ENCODE measurements at regions not wholly inside any gene's neighbourhood (a gene's known extent, or its start where the extent isn't known, plus 50 kb on each side); places are given as distances from the start of the nearest gene placed in this dataset.

- Mint-ChIP-seq H3K4me3 (no peak overlapping the region), H3K36me3 (ENCODE audit: low read depth) (no peaks in the 10 kb centered on the region), H3K27ac (no peak overlapping the region), H3K27me3 (no peaks in the 10 kb centered on the region), H3K4me1 (no peaks in the 10 kb centered on the region), H3K9me3 (peaks cover 5% of the 10 kb centered on the region)
- no peak for DNase-seq
- intact Hi-C loops (cut with micrococcal nuclease): no loop called here
Observed at GRCh38 chr16:13291591-13292333, 390.4 kb downstream of the SHISA9 start.

- no peak overlapping the region for H3K4me3 Mint-ChIP-seq
- no peaks in the 10 kb centered on the region for H3K27me3 Mint-ChIP-seq
- H3K36me3 Mint-ChIP-seq (ENCODE audit: low read depth): no peaks in the 10 kb centered on the region
- DNase-seq: no peak
- no peak overlapping the region for H3K27ac Mint-ChIP-seq
- intact Hi-C loops (cut with micrococcal nuclease): no loop called here
- H3K9me3 Mint-ChIP-seq: peaks cover 4% of the 10 kb centered on the region
- H3K4me1 Mint-ChIP-seq: no peaks in the 10 kb centered on the region
Observed at GRCh38 chr16:13296206-13296605, 394.8 kb downstream of the SHISA9 start.

- no peak overlapping the region for H3K27ac Mint-ChIP-seq
- H3K36me3 Mint-ChIP-seq (ENCODE audit: low read depth): no peaks in the 10 kb centered on the region
- no peak for DNase-seq
- no peaks in the 10 kb centered on the region for H3K4me1 Mint-ChIP-seq
- no peaks in the 10 kb centered on the region for H3K27me3 Mint-ChIP-seq
- intact Hi-C loops (cut with micrococcal nuclease): no loop called here
- peaks cover 4% of the 10 kb centered on the region for H3K9me3 Mint-ChIP-seq
- H3K4me3 Mint-ChIP-seq: no peak overlapping the region
Observed at GRCh38 chr16:13298666-13299065, 397.3 kb downstream of the SHISA9 start.

GRCh38 chr16:13300066-13300840 is 398.9 kb downstream of the SHISA9 start:
- H3K36me3 Mint-ChIP-seq (ENCODE audit: low read depth): no peaks in the 10 kb centered on the region
- peaks cover 4% of the 10 kb centered on the region for H3K9me3 Mint-ChIP-seq
- intact Hi-C loops (cut with micrococcal nuclease): no loop called here
- no peaks in the 10 kb centered on the region for H3K27me3 Mint-ChIP-seq
- no peak overlapping the region for H3K27ac Mint-ChIP-seq
- DNase-seq: no peak
- no peaks in the 10 kb centered on the region for H3K4me1 Mint-ChIP-seq
- H3K4me3 Mint-ChIP-seq: no peak overlapping the region

- no peak for DNase-seq
- no peaks in the 10 kb centered on the region for H3K27me3 Mint-ChIP-seq
- no peak overlapping the region for H3K4me3 Mint-ChIP-seq
- no peaks in the 10 kb centered on the region for H3K36me3 Mint-ChIP-seq (ENCODE audit: low read depth)
- no peak overlapping the region for H3K27ac Mint-ChIP-seq
- H3K4me1 Mint-ChIP-seq: no peaks in the 10 kb centered on the region
- intact Hi-C loops (cut with micrococcal nuclease): no loop called here
- H3K9me3 Mint-ChIP-seq: peaks cover 4% of the 10 kb centered on the region
Observed at GRCh38 chr16:13305019-13305755, 403.8 kb downstream of the SHISA9 start.

- H3K36me3 Mint-ChIP-seq (ENCODE audit: low read depth): no peaks in the 10 kb centered on the region
- no peak for DNase-seq
- no peak overlapping the region for H3K4me3 Mint-ChIP-seq
- H3K27me3 Mint-ChIP-seq: no peaks in the 10 kb centered on the region
- H3K9me3 Mint-ChIP-seq: no peaks in the 10 kb centered on the region
- H3K4me1 Mint-ChIP-seq: no peaks in the 10 kb centered on the region
- intact Hi-C loops (cut with micrococcal nuclease): no loop called here
- H3K27ac Mint-ChIP-seq: no peak overlapping the region
Observed at GRCh38 chr16:13306161-13306995, 405.0 kb downstream of the SHISA9 start.

- no peak overlapping the region for H3K27ac Mint-ChIP-seq
- H3K27me3 Mint-ChIP-seq: no peaks in the 10 kb centered on the region
- no peaks in the 10 kb centered on the region for H3K9me3 Mint-ChIP-seq
- intact Hi-C loops (cut with micrococcal nuclease): no loop called here
- no peak for DNase-seq
- H3K4me1 Mint-ChIP-seq: no peaks in the 10 kb centered on the region
- H3K36me3 Mint-ChIP-seq (ENCODE audit: low read depth): no peaks in the 10 kb centered on the region
- no peak overlapping the region for H3K4me3 Mint-ChIP-seq
Observed at GRCh38 chr16:13307255-13307654, 405.9 kb downstream of the SHISA9 start.

GRCh38 chr16:13307851-13308250 is 406.5 kb downstream of the SHISA9 start:
- H3K27ac Mint-ChIP-seq: no peak overlapping the region
- H3K9me3 Mint-ChIP-seq: no peaks in the 10 kb centered on the region
- no peak for DNase-seq
- intact Hi-C loops (cut with micrococcal nuclease): no loop called here
- H3K27me3 Mint-ChIP-seq: no peaks in the 10 kb centered on the region
- H3K4me3 Mint-ChIP-seq: no peak overlapping the region
- H3K36me3 Mint-ChIP-seq (ENCODE audit: low read depth): no peaks in the 10 kb centered on the region
- H3K4me1 Mint-ChIP-seq: no peaks in the 10 kb centered on the region

- H3K4me3 Mint-ChIP-seq: no peak overlapping the region
- H3K4me1 Mint-ChIP-seq: no peaks in the 10 kb centered on the region
- intact Hi-C loops (cut with micrococcal nuclease): no loop called here
- H3K27me3 Mint-ChIP-seq: no peaks in the 10 kb centered on the region
- no peaks in the 10 kb centered on the region for H3K36me3 Mint-ChIP-seq (ENCODE audit: low read depth)
- no peak for DNase-seq
- no peaks in the 10 kb centered on the region for H3K9me3 Mint-ChIP-seq
- H3K27ac Mint-ChIP-seq: no peak overlapping the region
Observed at GRCh38 chr16:13312063-13312462, 410.7 kb downstream of the SHISA9 start.

- Mint-ChIP-seq H3K9me3 (peaks cover 6% of the 10 kb centered on the region), H3K27ac (no peak overlapping the region), H3K36me3 (ENCODE audit: low read depth) (no peaks in the 10 kb centered on the region), H3K4me1 (no peaks in the 10 kb centered on the region), H3K4me3 (no peak overlapping the region), H3K27me3 (no peaks in the 10 kb centered on the region)
- DNase-seq: no peak
- intact Hi-C loops (cut with micrococcal nuclease): no loop called here
Observed at GRCh38 chr16:13313351-13313750, 412.0 kb downstream of the SHISA9 start.

GRCh38 chr16:13314633-13315032 is 413.2 kb downstream of the SHISA9 start:
- no peaks in the 10 kb centered on the region for H3K27me3 Mint-ChIP-seq
- no peak overlapping the region for H3K4me3 Mint-ChIP-seq
- no peak for DNase-seq
- peaks cover 6% of the 10 kb centered on the region for H3K9me3 Mint-ChIP-seq
- intact Hi-C loops (cut with micrococcal nuclease): no loop called here
- no peaks in the 10 kb centered on the region for H3K4me1 Mint-ChIP-seq
- H3K36me3 Mint-ChIP-seq (ENCODE audit: low read depth): no peaks in the 10 kb centered on the region
- no peak overlapping the region for H3K27ac Mint-ChIP-seq

GRCh38 chr16:13315642-13316427 is 414.4 kb downstream of the SHISA9 start:
- Mint-ChIP-seq H3K9me3 (peaks cover 6% of the 10 kb centered on the region), H3K4me1 (no peaks in the 10 kb centered on the region), H3K27me3 (no peaks in the 10 kb centered on the region), H3K4me3 (no peak overlapping the region), H3K27ac (no peak overlapping the region), H3K36me3 (ENCODE audit: low read depth) (no peaks in the 10 kb centered on the region)
- DNase-seq: no peak
- intact Hi-C loops (cut with micrococcal nuclease): no loop called here

- no peak overlapping the region for H3K27ac Mint-ChIP-seq
- no peaks in the 10 kb centered on the region for H3K4me1 Mint-ChIP-seq
- peaks cover 9% of the 10 kb centered on the region for H3K9me3 Mint-ChIP-seq
- H3K36me3 Mint-ChIP-seq (ENCODE audit: low read depth): no peaks in the 10 kb centered on the region
- intact Hi-C loops (cut with micrococcal nuclease): no loop called here
- H3K4me3 Mint-ChIP-seq: no peak overlapping the region
- no peaks in the 10 kb centered on the region for H3K27me3 Mint-ChIP-seq
- no peak for DNase-seq
Observed at GRCh38 chr16:13322336-13322735, 420.9 kb downstream of the SHISA9 start.
